LoVo (cell line): ENCODE measurements at regions not wholly inside any gene's neighbourhood (a gene's known extent, or its start where the extent isn't known, plus 50 kb on each side); places are given as distances from the start of the nearest gene placed in this dataset.
A peak's percentile ranks its signal among the peaks of the same experiment; 100 is the strongest.

ENCODE experiments used
- DNase-seq: peaks from one replicate; pipeline ENCODE4 v3.0.0-alpha.2; 2016; ENCODE audit warnings: low spot score

DNA sequence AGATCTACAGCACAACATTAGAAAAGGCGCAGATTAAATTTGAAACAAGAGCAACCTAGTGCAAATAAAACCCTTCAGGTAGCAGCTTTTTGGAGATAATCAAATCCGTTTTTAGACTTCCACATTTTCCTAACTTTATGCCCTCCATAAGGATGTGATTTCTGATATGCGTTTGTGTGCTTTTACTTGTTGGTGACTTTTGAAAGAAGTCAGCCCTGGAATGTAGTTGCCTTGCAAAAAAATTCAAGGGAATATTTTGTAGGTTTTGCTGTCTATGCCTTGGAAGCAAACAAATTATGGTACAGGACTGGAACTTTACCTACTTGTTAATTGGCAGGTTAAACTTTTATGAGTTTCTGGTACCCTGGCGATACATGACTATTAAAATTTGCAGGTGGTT, 86.7 kb upstream of the HDAC9 start:
- no peak for DNase-seq

DNA sequence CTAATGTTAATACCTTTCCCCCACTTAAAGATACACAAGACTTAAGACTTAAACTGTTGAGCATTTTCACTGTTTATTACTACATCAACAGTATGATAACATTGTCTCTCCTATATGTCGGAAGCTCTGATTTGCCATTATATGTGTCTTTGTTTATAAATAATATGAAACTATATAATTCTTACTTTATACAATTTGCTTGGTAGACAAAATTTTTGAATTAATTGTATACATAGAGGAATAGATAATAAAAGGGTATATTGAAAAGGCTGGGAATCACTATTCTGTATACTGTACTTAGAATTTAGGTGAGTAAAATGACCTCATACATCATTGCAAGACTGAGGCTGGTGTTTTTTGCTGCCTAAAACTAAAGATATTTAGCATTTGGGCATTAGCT, 82.1 kb upstream of the HDAC9 start:
- no peak for DNase-seq

- DNase-seq = no peak
These were observed 80.7 kb upstream of the HDAC9 start for GRCh38 chr7:18414885-18415284.

DNA sequence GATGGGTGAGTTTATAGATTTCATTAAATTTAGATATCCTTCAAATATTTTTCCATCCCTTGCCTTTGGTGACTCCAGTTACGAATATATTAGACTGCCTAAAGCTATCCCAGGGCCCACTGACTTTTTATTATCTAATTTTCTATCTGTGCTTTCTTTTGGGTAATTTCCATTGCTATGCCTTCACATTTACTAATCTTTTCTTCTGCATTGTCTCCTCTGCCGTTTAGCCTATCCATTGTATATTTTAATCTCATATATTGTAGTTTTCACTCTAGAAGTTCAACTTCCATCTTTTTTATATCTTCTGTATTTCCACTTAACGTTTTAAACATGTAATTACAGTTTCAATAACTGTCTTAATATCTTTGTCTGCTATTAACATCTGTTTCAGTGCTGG, 78.6 kb upstream of the HDAC9 start:
- DNase-seq = no peak

DNA sequence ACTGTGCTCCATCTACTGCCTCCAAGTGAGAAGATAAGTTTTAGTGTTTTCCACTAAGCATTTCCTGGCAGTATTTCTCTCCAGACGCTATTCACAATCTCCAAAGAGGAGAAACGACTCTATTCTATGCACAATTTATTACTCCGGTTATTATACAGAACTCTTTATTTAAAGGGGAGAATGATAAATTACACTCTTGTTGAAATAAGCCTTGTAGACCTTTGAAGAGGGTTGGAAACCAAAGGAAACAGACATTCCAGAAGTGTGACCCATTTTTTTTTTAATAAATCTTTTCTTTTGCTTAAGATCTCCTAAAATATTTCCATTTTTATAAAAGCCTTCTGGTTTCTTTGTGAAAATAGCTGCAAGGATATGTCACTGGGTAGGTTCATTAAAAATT, 76.1 kb upstream of the HDAC9 start:
- no peak for DNase-seq

DNA sequence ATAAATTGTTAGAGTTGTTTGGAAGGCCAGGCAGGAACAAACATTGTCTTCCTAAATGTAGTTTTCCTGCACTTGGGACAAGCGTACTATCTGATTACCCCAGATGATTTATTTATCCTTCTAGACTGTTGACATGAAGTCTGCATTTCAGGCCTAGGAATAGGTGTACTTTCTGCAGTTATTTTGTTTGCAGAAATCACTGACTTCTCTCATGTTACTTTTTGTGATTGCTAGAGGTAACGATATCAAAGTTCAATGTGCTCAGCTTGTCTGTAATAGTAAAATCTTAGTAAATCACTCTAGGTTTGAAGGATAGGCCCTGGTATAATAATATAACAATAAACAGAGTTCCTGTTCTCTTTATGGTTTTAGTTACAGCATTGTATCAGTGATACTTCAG, 75.4 kb upstream of the HDAC9 start:
- no peak for DNase-seq

GRCh38 chr7:18420748-18421147, 74.8 kb upstream of the HDAC9 start:
- peak; percentile 36 for DNase-seq

DNA sequence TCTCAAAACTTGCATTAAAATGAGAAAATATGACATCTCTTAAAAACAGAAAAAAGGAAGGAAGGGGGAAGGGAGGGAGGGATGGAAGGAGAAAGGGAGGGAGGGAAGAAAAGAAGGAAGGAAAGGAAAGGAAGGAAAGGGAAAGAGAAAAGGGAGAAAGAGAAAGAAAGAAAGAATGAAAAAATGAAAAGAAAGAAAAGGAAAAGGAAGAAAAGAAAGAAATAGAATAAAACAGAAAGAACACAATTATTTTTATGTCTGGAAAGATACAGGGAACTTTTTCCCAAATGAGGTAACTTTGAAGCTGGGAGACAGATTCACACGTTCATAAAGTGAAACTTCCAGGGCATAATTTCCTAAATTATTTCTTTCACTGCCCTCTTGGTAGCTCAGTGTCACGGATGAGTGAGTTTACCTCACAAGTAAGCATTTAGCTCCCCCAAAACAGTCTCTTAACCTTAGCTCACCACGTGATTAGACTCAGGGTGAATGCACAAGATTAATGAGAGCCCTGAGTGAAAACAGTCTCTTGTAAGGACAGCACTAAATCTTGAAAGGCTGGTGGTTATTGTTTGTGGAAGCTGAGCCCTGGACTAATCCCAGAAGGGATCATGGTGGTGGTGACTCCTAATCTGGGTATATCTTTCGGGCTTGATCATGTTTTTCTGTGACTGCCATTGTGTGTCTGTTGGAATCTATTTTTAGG, 74.1 kb upstream of the HDAC9 start:
- no peak for DNase-seq

- DNase-seq = no peak
These were observed 70.3 kb upstream of the HDAC9 start for GRCh38 chr7:18425227-18425626.

GRCh38 chr7:18425838-18426445, 69.6 kb upstream of the HDAC9 start:
- DNase-seq = no peak

DNA sequence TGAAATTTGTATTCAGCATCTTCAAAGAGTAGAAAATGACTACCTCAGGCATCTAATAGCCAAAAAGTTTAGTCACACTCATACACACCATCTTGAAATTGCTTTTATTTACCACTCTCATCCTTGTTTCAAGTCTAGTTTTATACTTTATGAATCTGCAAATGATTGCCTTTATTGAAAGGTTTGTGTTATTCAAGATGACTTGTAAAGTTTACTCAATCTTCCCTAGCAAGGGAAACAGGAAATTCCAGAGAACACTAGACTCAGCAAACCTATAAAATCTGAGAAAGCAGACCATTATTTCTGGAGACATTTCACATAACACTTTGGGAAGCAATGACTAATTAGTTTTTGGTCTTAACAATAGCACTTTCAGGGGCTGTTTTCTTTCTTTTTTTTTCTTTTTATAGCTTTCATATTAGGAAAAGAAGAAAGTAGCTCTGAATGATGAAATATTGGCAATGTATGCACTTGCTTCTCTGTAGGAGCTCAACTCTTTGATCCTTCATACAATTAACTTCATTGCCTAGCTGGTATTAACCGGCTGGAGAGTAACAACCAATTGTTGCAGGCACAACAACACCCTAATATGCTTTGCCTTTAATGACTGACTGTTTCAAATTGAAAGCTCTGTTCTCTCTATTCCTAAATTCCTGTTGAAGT, 68.9 kb upstream of the HDAC9 start:
- DNase-seq = no peak

DNA sequence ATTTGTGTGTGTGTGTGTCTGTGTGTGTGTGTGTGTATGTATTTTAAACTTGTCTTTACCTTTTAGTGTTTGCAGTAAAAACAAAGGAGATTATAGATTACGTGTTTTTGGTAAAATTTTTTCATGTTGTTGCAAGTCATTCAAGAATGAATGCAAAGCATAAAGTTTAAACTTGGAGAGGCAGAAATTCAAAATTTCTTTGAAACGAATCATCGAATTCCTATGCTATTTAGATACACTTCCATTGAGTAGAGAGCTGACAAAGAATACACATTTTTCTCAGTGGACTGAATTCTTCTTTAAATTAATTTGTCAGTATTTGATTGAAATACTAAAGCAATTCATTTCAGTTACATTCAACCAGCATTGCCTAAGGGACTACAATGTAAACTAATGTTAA, 66.0 kb upstream of the HDAC9 start:
- DNase-seq = no peak

- DNase-seq = no peak
These were observed 64.7 kb upstream of the HDAC9 start for GRCh38 chr7:18430810-18431209.

DNA sequence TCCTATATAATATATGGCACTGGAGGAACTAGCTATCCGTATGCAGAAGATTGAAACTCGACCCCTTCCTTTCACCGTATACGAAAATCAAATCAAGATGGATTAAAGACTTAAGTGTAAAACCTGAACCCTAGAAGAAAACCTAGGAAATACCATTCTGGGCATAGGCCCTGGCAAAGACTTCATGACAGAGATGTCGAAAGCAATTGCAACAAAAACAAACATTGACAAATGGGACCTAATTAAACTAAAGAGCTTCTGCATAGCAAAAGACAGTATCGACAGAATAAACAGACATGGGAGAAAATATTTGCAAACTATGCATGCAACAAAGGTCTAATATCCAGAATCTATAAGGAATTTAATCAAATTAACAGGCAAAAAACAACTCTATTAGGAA, 61.4 kb upstream of the HDAC9 start:
- no peak for DNase-seq

DNA sequence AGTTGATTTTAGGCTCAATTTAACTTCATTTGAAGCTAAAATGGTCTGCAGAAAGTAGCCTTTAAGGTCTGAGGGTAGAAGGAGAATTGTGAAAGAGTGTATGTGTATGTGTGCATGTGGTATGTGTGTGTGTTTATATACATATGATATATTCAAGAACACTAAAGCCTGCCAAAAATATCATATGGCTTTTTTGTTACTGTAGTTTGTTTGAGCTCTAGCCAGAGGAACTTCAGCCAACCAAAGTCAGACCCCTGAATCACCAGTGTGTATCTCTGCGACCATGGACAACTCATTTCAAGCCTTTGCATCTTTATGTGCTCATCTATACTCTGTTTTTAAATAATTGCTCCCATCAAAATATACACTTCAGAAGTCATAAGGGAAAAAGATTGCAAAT, 58.4 kb upstream of the HDAC9 start:
- DNase-seq = no peak

DNA sequence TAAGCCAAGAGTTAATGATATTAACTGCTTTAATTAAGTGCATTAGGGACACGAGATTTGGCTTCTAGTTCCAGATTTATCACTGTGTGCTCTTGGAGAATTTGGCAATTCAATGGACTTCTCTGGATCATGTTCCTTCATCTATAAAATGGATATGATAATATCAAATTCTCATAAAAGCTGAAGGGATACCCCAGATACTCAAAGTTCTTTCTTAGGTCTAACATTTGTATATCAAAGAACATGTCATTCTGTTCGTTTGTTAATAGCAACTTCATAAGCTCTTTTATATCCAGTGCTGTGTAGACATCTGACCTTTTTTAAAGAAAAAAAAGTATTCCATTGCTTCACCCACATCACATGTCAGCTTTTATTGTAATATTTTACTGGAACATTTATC, 54.6 kb upstream of the HDAC9 start:
- DNase-seq = no peak

DNA sequence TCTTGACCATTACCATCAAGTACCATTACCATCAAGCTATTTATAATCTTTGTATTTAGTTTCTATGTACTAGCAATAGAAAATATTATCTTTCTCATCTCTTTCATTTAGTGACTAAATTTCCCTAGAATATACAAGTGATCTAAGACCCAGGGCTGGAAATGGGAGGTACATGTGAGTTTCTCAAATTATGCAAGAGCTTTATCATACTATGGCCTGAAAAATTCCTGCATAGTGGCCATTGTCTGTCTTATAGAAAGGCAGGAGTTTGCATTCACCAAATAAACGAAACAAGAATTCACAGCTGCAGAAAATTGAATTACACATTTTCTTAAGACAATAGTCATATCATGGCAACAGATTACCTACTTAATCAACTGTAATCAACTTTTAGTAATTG, 50.7 kb upstream of the HDAC9 start:
- DNase-seq = no peak

DNA sequence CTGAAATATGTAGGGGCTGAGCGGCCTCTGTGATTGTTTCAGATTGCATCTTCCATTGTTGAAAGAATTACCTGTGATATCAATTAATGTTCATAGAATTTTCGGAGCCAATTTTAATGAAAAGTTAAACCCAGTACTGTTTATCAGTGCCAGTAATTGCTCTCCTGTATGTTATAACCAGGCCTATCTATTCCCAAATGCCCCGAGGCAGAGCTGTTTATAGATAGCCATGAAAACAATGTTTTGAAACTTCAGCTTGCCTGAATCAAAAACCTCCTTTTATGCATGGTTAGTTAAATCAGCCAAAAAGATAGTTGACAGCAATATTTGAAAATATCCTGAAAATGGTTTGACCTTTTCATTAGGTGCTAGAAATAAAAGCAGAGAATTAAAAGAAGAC, 50.1 kb upstream of the HDAC9 start:
- DNase-seq = no peak
